ENCODE measurements at regions not wholly inside any gene's neighbourhood (a gene's known extent, or its start where the extent isn't known, plus 50 kb on each side); places are given as distances from the start of the nearest gene placed in this dataset.

GRCh38 chr3:94303897-94304296 is 241.0 kb downstream of the NSUN3 start:
- Histone ChIP-seq H3K4me1 (ENCODE audit: insufficient read depth, low read length) (peaks cover 27% of the 10 kb centered on the region), H3K9ac (ENCODE audit: low read length) (no peak overlapping the region), H3K36me3 (ENCODE audit: insufficient read depth, low read length) (no peaks in the 10 kb centered on the region), H3K4me3 (ENCODE audit: low read depth in 1 of 2, low read length in 2 of 2) (no peak overlapping the region), H3K9me3 (ENCODE audit: low read length) (no peaks in the 10 kb centered on the region), H3K27ac (ENCODE audit: low read depth, low read length) (no peak overlapping the region), H3K27me3 (ENCODE audit: control insufficient read depth in 1 of 2, insufficient read depth in 2 of 2, low read length in 2 of 2) (no peaks in the 10 kb centered on the region)

- Histone ChIP-seq H3K4me3 (ENCODE audit: low read depth in 1 of 2, low read length in 2 of 2) (no peak overlapping the region), H3K9me3 (ENCODE audit: low read length) (no peaks in the 10 kb centered on the region), H3K4me1 (ENCODE audit: insufficient read depth, low read length) (peaks cover 27% of the 10 kb centered on the region), H3K36me3 (ENCODE audit: insufficient read depth, low read length) (no peaks in the 10 kb centered on the region), H3K9ac (ENCODE audit: low read length) (no peak overlapping the region), H3K27me3 (ENCODE audit: control insufficient read depth in 1 of 2, insufficient read depth in 2 of 2, low read length in 2 of 2) (no peaks in the 10 kb centered on the region), H3K27ac (ENCODE audit: low read depth, low read length) (no peak overlapping the region)
Measured at GRCh38 chr3:94304954-94305353, 242.1 kb downstream of the NSUN3 start.

- no peaks in the 10 kb centered on the region for H3K36me3 ChIP-seq (ENCODE audit: insufficient read depth, low read length)
- no peak overlapping the region for H3K9ac ChIP-seq (ENCODE audit: low read length)
- no peaks in the 10 kb centered on the region for H3K9me3 ChIP-seq (ENCODE audit: low read length)
- H3K27ac ChIP-seq (ENCODE audit: low read depth, low read length): no peak overlapping the region
- peaks cover 27% of the 10 kb centered on the region for H3K4me1 ChIP-seq (ENCODE audit: insufficient read depth, low read length)
- no peaks in the 10 kb centered on the region for H3K27me3 ChIP-seq (ENCODE audit: control insufficient read depth in 1 of 2, insufficient read depth in 2 of 2, low read length in 2 of 2)
- H3K4me3 ChIP-seq (ENCODE audit: low read depth in 1 of 2, low read length in 2 of 2): peak overlapping the region in 1 of 2 donors; percentile 35
Measured at GRCh38 chr3:94305835-94306611, 243.2 kb downstream of the NSUN3 start.

- peaks cover 34% of the 10 kb centered on the region for H3K4me1 ChIP-seq (ENCODE audit: insufficient read depth, low read length)
- no peak overlapping the region for H3K9ac ChIP-seq (ENCODE audit: low read length)
- no peaks in the 10 kb centered on the region for H3K9me3 ChIP-seq (ENCODE audit: low read length)
- no peak overlapping the region for H3K4me3 ChIP-seq (ENCODE audit: low read depth in 1 of 2, low read length in 2 of 2)
- no peaks in the 10 kb centered on the region for H3K27me3 ChIP-seq (ENCODE audit: control insufficient read depth in 1 of 2, insufficient read depth in 2 of 2, low read length in 2 of 2)
- no peak overlapping the region for H3K27ac ChIP-seq (ENCODE audit: low read depth, low read length)
- H3K36me3 ChIP-seq (ENCODE audit: insufficient read depth, low read length): no peaks in the 10 kb centered on the region
Measured at GRCh38 chr3:94307588-94307987, 244.7 kb downstream of the NSUN3 start.

GRCh38 chr3:94308767-94309166 is 245.9 kb downstream of the NSUN3 start:
- H3K9ac ChIP-seq (ENCODE audit: low read length): no peak overlapping the region
- peaks cover 32% of the 10 kb centered on the region for H3K4me1 ChIP-seq (ENCODE audit: insufficient read depth, low read length)
- peak overlapping the region in 1 of 2 donors; percentile 8 for H3K4me3 ChIP-seq (ENCODE audit: low read depth in 1 of 2, low read length in 2 of 2)
- H3K9me3 ChIP-seq (ENCODE audit: low read length): no peaks in the 10 kb centered on the region
- H3K27ac ChIP-seq (ENCODE audit: low read depth, low read length): no peak overlapping the region
- no peaks in the 10 kb centered on the region for H3K36me3 ChIP-seq (ENCODE audit: insufficient read depth, low read length)
- no peaks in the 10 kb centered on the region for H3K27me3 ChIP-seq (ENCODE audit: control insufficient read depth in 1 of 2, insufficient read depth in 2 of 2, low read length in 2 of 2)

GRCh38 chr3:94310341-94311135 is 247.7 kb downstream of the NSUN3 start:
- Histone ChIP-seq H3K4me3 (ENCODE audit: low read depth in 1 of 2, low read length in 2 of 2) (no peak overlapping the region), H3K9ac (ENCODE audit: low read length) (no peak overlapping the region), H3K27ac (ENCODE audit: low read depth, low read length) (no peak overlapping the region), H3K27me3 (ENCODE audit: control insufficient read depth in 1 of 2, insufficient read depth in 2 of 2, low read length in 2 of 2) (no peaks in the 10 kb centered on the region), H3K9me3 (ENCODE audit: low read length) (no peaks in the 10 kb centered on the region), H3K4me1 (ENCODE audit: insufficient read depth, low read length) (peaks cover 16% of the 10 kb centered on the region), H3K36me3 (ENCODE audit: insufficient read depth, low read length) (no peaks in the 10 kb centered on the region)

- Histone ChIP-seq H3K9ac (ENCODE audit: low read length) (no peak overlapping the region), H3K27ac (ENCODE audit: low read depth, low read length) (no peak overlapping the region), H3K4me3 (ENCODE audit: low read depth in 1 of 2, low read length in 2 of 2) (no peak overlapping the region), H3K4me1 (ENCODE audit: insufficient read depth, low read length) (peaks cover 8% of the 10 kb centered on the region), H3K9me3 (ENCODE audit: low read length) (no peaks in the 10 kb centered on the region), H3K36me3 (ENCODE audit: insufficient read depth, low read length) (no peaks in the 10 kb centered on the region), H3K27me3 (ENCODE audit: control insufficient read depth in 1 of 2, insufficient read depth in 2 of 2, low read length in 2 of 2) (no peaks in the 10 kb centered on the region)
Measured at GRCh38 chr3:94311651-94312050, 248.8 kb downstream of the NSUN3 start.

- Histone ChIP-seq H3K9me3 (ENCODE audit: low read length) (no peaks in the 10 kb centered on the region), H3K27me3 (ENCODE audit: control insufficient read depth in 1 of 2, insufficient read depth in 2 of 2, low read length in 2 of 2) (no peaks in the 10 kb centered on the region), H3K27ac (ENCODE audit: low read depth, low read length) (no peak overlapping the region), H3K9ac (ENCODE audit: low read length) (no peak overlapping the region), H3K4me3 (ENCODE audit: low read depth in 1 of 2, low read length in 2 of 2) (no peak overlapping the region), H3K36me3 (ENCODE audit: insufficient read depth, low read length) (no peaks in the 10 kb centered on the region), H3K4me1 (ENCODE audit: insufficient read depth, low read length) (peaks cover 6% of the 10 kb centered on the region)
Measured at GRCh38 chr3:94314218-94314883, 251.5 kb downstream of the NSUN3 start.

GRCh38 chr3:94317017-94317416 is 254.2 kb downstream of the NSUN3 start:
- no peak overlapping the region for H3K27ac ChIP-seq (ENCODE audit: low read depth, low read length)
- no peaks in the 10 kb centered on the region for H3K36me3 ChIP-seq (ENCODE audit: insufficient read depth, low read length)
- H3K9me3 ChIP-seq (ENCODE audit: low read length): no peaks in the 10 kb centered on the region
- H3K9ac ChIP-seq (ENCODE audit: low read length): no peak overlapping the region
- H3K27me3 ChIP-seq (ENCODE audit: control insufficient read depth in 1 of 2, insufficient read depth in 2 of 2, low read length in 2 of 2): no peaks in the 10 kb centered on the region
- H3K4me1 ChIP-seq (ENCODE audit: insufficient read depth, low read length): no peaks in the 10 kb centered on the region
- no peak overlapping the region for H3K4me3 ChIP-seq (ENCODE audit: low read depth in 1 of 2, low read length in 2 of 2)

GRCh38 chr3:94323596-94323995 is 260.7 kb downstream of the NSUN3 start:
- Histone ChIP-seq H3K36me3 (ENCODE audit: insufficient read depth, low read length) (no peaks in the 10 kb centered on the region), H3K27ac (ENCODE audit: low read depth, low read length) (no peak overlapping the region)

GRCh38 chr3:94331831-94332230 is 269.0 kb downstream of the NSUN3 start:
- no peaks in the 10 kb centered on the region for H3K9me3 ChIP-seq (ENCODE audit: low read length)

More at GRCh38 chr3:94323596-94323995, 260.7 kb downstream of the NSUN3 start:
- Histone ChIP-seq H3K9ac (ENCODE audit: low read length) (no peak overlapping the region), H3K4me3 (ENCODE audit: low read depth in 1 of 2, low read length in 2 of 2) (no peak overlapping the region), H3K27me3 (ENCODE audit: control insufficient read depth in 1 of 2, insufficient read depth in 2 of 2, low read length in 2 of 2) (no peaks in the 10 kb centered on the region), H3K4me1 (ENCODE audit: insufficient read depth, low read length) (peaks cover 3% of the 10 kb centered on the region), H3K9me3 (ENCODE audit: low read length) (no peaks in the 10 kb centered on the region)

More at GRCh38 chr3:94331831-94332230, 269.0 kb downstream of the NSUN3 start:
- Histone ChIP-seq H3K36me3 (ENCODE audit: insufficient read depth, low read length) (no peaks in the 10 kb centered on the region), H3K9ac (ENCODE audit: low read length) (no peak overlapping the region), H3K4me1 (ENCODE audit: insufficient read depth, low read length) (no peaks in the 10 kb centered on the region), H3K27me3 (ENCODE audit: control insufficient read depth in 1 of 2, insufficient read depth in 2 of 2, low read length in 2 of 2) (no peaks in the 10 kb centered on the region), H3K4me3 (ENCODE audit: low read depth in 1 of 2, low read length in 2 of 2) (no peak overlapping the region), H3K27ac (ENCODE audit: low read depth, low read length) (no peak overlapping the region)

Measured in muscle layer of colon (tissue), 2 donors.